ENCODE measurements at regions not wholly inside any gene's neighbourhood (a gene's known extent, or its start where the extent isn't known, plus 50 kb on each side); places are given as distances from the start of the nearest gene placed in this dataset.
"Not testable (repeated sequence)": the region's sequence is repeated elsewhere in the genome, so short reads cannot be mapped to it uniquely, and the experiment has no call there.

GRCh38 chr6:11890209-11890608 is 111.6 kb upstream of the ADTRP start:
- ATAC-seq (ENCODE audit: insufficient number of reproducible peaks, low FRiP score, low read depth) (no peak), DNase-seq (ENCODE audit: low spot score) (no peak)
- no peak overlapping the region for H3K27ac ChIP-seq
- H3K4me3 ChIP-seq, result no peak overlapping the region
- no peak for TF ChIP-seq CTCF (IDR thresholded peaks at IDR 0.05)
- no peaks in the 10 kb centered on the region for H3K27me3 ChIP-seq (replicated peaks; ENCODE audit: insufficient read depth)
- no peaks in the 10 kb centered on the region for H3K9me3 ChIP-seq
- H3K36me3 ChIP-seq, result no peaks in the 10 kb centered on the region
- no peaks in the 10 kb centered on the region for H3K4me1 ChIP-seq (ENCODE audit: control insufficient read depth in 1 of 2, low read depth in 2 of 2)

GRCh38 chr6:11889572-11889971 is 111.0 kb upstream of the ADTRP start:
- no peaks in the 10 kb centered on the region for H3K9me3 ChIP-seq
- DNase-seq (ENCODE audit: low spot score) (no peak), ATAC-seq (ENCODE audit: insufficient number of reproducible peaks, low FRiP score, low read depth) (no peak)
- no peak overlapping the region for H3K4me3 ChIP-seq
- no peak for TF ChIP-seq CTCF (IDR thresholded peaks at IDR 0.05)
- H3K4me1 ChIP-seq (ENCODE audit: control insufficient read depth in 1 of 2, low read depth in 2 of 2), result no peaks in the 10 kb centered on the region
- H3K27me3 ChIP-seq (replicated peaks; ENCODE audit: insufficient read depth), result no peaks in the 10 kb centered on the region
- H3K36me3 ChIP-seq, result no peaks in the 10 kb centered on the region
- no peak overlapping the region for H3K27ac ChIP-seq

GRCh38 chr6:11888727-11889126 is 110.1 kb upstream of the ADTRP start:
- no peak for ATAC-seq (ENCODE audit: insufficient number of reproducible peaks, low FRiP score, low read depth)
- Histone ChIP-seq H3K36me3 (no peaks in the 10 kb centered on the region), H3K27me3 (replicated peaks; ENCODE audit: insufficient read depth) (no peaks in the 10 kb centered on the region), H3K4me1 (ENCODE audit: control insufficient read depth in 1 of 2, low read depth in 2 of 2) (no peaks in the 10 kb centered on the region), H3K9me3 (no peaks in the 10 kb centered on the region), H3K4me3 (no peak overlapping the region), H3K27ac (no peak overlapping the region)
- DNase-seq (ENCODE audit: low spot score), result no peak
- TF ChIP-seq CTCF (IDR thresholded peaks at IDR 0.05), result no peak

- Histone ChIP-seq H3K27ac (no peak overlapping the region), H3K9me3 (no peaks in the 10 kb centered on the region), H3K27me3 (replicated peaks; ENCODE audit: insufficient read depth) (no peaks in the 10 kb centered on the region), H3K4me1 (ENCODE audit: control insufficient read depth in 1 of 2, low read depth in 2 of 2) (no peaks in the 10 kb centered on the region), H3K4me3 (no peak overlapping the region), H3K36me3 (no peaks in the 10 kb centered on the region)
- ATAC-seq (ENCODE audit: insufficient number of reproducible peaks, low FRiP score, low read depth) (no peak), DNase-seq (ENCODE audit: low spot score) (no peak)
- no peak for TF ChIP-seq CTCF (IDR thresholded peaks at IDR 0.05)
These were observed 106.6 kb upstream of the ADTRP start for GRCh38 chr6:11885159-11885558.

- H3K4me1 ChIP-seq (ENCODE audit: control insufficient read depth in 1 of 2, low read depth in 2 of 2); DNase-seq (ENCODE audit: low spot score); H3K27ac ChIP-seq; H3K27me3 ChIP-seq (replicated peaks; ENCODE audit: insufficient read depth); H3K9me3 ChIP-seq; H3K4me3 ChIP-seq; H3K36me3 ChIP-seq; ATAC-seq (ENCODE audit: insufficient number of reproducible peaks, low FRiP score, low read depth): not testable (repeated sequence)
These were observed 104.9 kb upstream of the ADTRP start for GRCh38 chr6:11883471-11883870.

GRCh38 chr6:11880156-11880555 is 101.6 kb upstream of the ADTRP start:
- not testable (repeated sequence) for DNase-seq (ENCODE audit: low spot score); H3K36me3 ChIP-seq; H3K27me3 ChIP-seq (replicated peaks; ENCODE audit: insufficient read depth); H3K27ac ChIP-seq; H3K4me1 ChIP-seq (ENCODE audit: control insufficient read depth in 1 of 2, low read depth in 2 of 2); H3K9me3 ChIP-seq; ATAC-seq (ENCODE audit: insufficient number of reproducible peaks, low FRiP score, low read depth); H3K4me3 ChIP-seq
